Endothelial cell of hepatic sinusoid (primary cell): ENCODE measurements at regions not wholly inside any gene's neighbourhood (a gene's known extent, or its start where the extent isn't known, plus 50 kb on each side); places are given as distances from the start of the nearest gene placed in this dataset.

Experiments
- in situ Hi-C: cut with HindIII; loops from 2 replicates; pipeline ENCODE4 v1.10.0; 2017; ENCODE audit warnings: low sequenced_read_pairs

DNA sequence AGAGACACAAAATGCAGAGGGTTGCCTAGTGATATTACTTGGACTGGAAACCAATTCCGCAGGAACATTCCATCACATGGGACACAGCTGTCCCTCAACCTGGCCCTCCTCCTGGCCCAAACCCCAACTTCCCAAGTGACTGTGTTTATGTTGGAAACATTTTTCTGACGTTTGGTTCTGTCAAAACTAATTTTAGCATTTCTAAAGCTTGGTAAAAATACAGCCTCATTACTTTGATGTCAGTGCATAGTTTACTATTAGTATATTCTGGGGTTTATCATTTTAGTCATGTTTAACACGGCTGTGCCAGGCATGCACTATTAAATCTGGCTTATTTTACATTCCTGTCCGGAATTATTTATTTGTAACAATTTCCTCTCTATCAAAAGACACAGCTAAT lies 69.9 kb downstream of the GLI2 start:
- in situ Hi-C loops: loop anchor here (10.0 kb wide), 2 partner anchors 101 to 259 kb away; no protein-coding TSS in a partner anchor

DNA sequence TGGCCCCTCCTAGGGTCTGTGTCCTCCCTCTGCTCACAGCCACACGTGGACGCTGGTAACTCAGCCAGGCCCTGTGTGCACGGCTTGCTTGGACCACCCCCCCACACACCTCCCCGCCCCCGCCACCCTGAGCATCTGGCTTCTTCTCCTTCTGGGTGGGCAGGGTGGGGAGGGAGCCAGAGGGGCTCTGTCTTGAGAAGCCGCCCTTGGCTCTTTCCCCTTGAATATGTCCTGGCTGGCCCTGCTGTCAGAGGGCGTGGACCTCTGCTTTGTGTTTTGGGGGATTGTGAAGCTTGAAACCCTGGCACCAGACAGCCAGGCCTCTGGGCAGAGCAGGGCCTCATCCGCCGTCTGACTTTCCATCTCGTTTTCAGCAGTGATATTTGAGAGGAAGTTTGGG lies 72.1 kb downstream of the GLI2 start:
- in situ Hi-C loops: loop anchor here (10.0 kb wide), 2 partner anchors 103 to 257 kb away; no protein-coding TSS in a partner anchor

DNA sequence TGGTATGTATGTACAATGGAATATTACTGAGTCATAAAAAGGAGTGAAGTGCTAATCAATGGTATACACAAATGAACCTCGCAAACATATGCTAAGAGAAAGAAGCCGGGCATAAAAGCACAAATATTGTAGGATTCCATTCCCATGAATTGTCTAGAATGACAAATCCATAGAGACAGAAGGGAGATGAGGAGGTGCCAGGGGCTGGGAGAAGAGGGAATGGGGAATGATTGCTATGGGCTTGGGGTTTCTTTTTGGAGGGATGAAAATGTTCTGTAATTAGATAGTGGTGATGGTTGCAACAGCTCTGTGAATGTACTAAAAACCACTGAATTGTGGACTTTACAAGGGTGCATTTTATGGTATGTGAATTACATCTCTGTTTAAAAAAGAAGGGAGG lies 73.5 kb downstream of the GLI2 start:
- in situ Hi-C loops: loop anchor here (10.0 kb wide), 2 partner anchors 104 to 256 kb away; no protein-coding TSS in a partner anchor

DNA sequence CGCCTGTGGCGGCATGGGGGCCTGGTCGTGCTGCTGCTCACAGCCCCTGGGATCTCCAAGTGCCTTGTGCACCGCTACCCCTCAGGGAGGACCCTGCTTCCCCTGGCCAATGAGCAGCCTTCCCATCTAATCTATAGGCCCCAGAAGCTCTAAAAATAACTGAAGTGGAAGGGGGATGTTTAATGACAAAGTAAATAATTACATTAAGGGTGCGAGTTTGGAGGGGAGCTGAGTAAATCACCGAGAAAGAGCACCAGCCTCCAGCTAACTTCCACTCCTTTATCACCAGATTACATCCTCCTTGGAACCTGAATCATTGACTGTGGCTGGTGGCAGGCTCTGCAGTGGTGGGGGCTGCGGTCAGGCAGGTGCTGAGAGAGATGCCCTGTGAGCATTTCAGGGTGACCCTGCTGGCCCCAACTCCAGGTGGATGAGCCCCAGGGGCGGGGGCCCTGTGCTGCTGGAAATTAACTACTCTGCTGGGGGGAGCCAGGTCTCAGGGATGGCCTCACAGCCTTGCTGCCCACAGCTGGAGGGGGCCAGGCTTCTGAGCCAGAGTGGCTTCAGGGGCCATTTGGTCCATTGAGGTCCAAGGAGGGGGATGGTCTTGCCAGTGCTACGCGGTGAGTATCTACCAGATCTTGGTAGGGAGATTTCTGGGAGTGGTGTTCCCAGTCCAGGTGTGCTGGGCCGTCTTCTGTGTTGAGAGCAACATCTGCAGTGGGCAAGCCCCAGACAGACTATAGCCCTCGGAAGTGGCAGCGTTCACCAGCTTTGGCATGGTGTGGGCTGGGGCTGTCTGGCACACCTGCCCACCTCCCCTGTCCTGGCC lies 74.2 kb downstream of the GLI2 start:
- in situ Hi-C loops: loop anchor here (10.0 kb wide), 2 partner anchors 105 to 255 kb away; no protein-coding TSS in a partner anchor

DNA sequence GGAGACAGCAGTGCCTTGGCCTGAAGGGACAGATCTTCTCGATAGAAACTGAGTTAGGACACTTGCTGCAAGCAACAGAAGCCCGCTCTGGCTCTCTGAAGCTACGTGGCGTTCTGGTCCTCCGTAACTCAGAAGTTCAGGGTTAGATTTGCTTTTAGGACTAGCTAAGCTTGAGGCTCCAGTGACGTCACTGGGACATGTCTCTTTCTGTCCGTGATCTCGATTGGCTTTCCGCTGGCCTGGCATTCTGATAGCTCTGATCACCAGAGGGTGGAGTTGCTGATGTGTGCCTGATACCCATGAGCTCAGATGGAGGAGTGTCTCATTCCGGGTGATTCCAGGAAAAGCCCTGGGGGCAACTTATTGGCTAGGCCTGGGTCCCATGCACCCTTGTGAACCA lies 75.0 kb downstream of the GLI2 start:
- in situ Hi-C loops: no loop called here

DNA sequence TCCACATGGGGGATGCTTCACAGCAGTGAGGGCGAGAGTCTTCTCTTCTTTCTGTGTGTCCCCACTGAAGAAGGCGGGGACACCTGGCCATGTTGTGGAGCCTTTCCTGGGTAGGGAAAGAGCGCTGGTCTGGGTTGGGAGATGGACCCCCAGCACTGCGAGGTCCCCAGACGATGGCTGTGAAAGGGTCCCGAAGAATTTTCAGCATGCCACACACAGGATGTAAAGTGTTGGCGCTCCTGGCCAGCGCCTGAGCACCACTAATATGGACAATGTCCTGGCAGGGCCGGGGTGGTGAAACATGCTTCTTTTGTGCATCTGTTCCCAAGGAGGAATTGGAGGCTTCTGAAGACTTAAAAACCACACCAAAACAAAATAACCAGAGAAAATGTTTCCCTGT lies 77.2 kb downstream of the GLI2 start:
- in situ Hi-C loops: no loop called here

DNA sequence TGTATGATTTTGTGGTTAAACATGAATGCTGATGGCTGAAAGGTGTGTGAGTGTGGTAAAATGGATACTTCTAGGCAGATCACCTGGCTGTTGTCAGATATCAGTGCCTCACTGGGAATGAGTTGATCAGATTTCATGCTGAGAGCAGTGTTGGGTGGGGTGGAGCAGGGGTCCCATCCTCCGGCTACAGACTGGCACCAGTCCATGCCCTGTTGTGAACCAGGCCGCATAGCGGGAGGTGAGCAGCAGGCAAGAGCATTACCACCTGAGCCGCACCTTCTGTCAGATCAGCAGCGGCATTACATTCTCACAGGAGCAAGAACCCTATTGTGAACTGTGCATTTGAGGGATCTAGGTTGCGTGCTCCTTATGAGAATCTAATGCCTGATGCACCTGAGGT lies 78.7 kb downstream of the GLI2 start:
- in situ Hi-C loops: no loop called here

DNA sequence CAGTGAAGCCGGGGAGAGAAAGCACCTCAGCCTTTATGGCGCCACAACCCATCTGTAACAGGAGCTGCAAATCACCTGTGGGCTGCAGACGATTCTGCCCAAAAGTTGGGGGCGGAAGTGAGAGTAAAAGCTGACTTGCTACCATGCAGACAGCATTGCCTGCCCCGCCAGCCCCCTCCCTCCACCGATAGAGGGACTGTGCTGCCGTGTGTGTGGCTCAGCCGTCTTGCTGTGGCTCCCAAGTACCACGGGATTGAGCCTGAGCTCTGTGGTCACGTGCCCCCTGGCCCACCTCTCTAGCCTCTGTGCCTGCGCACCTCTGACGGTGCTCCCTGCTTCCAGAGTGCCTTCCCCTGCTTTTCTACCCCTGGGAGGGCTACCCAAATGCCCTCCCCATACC lies 79.6 kb downstream of the GLI2 start:
- in situ Hi-C loops: no loop called here

DNA sequence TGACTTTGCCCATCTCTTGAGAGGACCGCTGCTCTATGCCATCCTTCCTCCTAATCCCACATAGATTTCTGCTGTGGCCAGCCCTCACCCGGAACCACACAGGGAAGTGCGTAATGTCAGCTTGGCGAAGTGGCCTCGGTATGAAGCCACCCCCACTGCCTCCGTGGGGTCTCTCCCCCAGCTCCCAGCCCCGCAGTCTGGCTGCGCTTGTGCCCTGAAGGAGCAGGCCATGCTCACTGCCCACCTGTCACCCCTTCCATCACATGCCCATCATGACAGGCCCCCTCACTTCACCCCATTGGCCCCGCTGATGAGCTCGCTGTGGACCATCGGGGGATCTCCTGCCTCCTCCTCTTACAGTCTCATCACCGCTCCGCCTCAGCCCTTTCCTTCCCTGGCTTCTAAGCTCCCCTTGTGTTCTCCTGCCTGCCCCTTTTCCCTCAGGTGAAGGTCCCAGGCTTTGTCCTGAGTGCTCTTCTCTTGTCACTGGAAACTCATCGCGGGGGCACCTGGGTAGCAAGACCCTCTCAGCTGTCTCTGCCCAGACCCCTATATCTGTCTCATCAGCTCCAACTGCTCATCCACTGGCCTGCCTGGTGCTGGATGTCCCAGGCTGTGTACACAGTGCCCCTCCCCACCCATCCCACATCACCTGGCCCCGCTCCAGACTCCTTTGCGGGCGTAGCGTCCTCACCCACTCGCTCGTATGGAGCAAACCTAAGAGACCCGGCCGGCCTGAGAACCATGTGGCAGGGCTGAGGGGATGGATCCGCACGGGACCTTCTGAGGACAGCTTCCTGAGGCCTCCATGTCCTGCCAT lies 81.7 kb downstream of the GLI2 start:
- in situ Hi-C loops: no loop called here

DNA sequence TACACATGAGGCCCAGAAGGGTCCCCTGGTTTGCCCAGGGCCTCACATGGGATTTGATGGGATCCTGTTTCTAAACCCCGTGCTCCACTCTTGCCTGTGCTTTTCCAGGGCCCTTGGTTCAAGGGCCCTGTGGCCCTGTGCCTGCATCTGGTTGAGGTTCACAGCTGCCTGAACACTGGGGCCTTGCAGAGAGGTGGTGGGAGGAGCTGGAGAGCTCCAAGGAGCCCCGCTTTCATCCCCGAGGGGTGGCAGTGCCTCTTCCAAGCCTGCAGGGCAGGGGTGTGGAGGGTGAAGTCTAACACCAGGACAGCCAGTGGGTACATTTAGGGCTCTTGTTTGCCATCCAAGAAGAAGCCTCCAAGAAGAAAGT lies 82.3 kb downstream of the GLI2 start:
- in situ Hi-C loops: no loop called here

DNA sequence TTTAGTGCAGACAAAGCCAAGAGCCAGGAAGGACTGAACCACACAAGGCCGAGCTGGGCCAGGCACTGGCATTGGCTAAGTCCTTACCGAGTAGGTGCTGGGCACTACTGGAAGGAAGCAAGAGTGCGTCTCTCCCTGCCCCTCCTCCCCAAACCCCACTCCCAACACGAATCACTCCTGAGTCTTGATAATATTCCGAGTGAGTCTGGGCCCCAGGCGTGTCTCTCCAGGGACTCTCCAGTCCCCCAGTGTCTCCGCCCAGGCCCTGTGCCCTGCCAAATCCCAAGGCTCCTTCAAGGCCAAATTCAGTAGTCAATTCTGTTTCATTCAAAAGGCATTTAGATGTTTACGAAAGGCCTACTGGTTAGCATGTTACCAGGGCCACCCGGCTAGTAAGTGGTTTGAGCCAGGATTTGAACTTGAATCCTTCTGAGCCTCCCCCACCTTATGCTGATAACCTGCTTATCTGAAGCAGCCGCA lies 82.8 kb downstream of the GLI2 start:
- in situ Hi-C loops: no loop called here

DNA sequence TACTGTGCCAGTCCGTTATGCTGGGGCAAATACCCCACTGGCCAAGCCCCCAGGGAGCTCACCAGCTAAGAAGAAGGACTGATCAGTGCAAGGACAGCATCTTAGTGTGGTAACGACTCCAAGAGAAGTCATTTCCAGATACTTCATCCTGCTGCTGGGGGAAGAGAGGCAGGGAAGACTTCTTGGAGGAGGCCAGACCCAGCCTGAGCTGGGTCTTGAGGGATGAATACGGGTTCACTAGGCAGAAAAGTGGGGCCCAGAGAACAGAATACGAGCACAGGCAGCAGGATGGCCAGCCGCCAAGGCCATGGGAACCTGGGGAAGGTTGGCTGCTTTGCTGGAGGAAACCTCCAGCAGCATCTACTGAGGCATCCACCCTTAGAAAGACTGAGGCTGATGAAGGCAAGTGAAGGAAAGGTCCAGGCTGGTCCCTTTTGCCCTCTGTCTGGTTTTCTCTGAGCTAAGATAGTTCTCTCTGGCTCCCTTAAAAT lies 84.1 kb downstream of the GLI2 start:
- in situ Hi-C loops: no loop called here

DNA sequence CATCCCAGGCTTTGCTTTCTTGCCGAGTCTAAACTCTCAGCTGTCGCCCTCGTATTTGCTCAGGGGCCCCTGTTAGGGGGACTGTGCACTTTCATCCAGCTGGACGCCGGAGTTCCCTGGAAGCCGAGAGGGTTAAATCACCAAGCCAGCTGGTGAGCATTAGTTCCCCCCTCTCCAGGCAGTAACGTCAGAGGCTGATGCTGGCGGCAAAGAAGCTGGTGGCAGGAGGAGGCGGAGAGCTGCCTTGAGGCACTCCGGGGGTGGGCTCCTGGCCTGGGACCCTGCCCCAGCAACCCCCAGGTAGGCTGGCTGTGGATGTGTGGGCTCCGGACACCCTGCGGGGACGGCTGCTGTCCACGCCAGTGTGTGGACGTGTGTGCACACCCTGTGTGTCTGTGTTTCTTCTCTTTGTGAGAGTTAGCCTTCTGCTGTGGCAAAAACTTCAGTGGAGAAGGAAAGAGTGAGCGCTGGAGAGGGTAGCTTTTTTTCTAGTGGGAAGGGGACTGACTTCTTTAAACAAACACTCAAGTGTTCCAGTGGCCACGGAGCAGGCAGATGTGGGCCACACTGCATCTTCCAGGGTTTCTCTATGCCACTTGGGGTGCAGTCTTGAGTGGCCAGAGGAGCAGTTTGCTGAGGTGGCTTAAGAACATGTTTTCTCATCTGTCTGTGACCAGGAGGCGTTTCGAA lies 84.7 kb downstream of the GLI2 start:
- in situ Hi-C loops: no loop called here

DNA sequence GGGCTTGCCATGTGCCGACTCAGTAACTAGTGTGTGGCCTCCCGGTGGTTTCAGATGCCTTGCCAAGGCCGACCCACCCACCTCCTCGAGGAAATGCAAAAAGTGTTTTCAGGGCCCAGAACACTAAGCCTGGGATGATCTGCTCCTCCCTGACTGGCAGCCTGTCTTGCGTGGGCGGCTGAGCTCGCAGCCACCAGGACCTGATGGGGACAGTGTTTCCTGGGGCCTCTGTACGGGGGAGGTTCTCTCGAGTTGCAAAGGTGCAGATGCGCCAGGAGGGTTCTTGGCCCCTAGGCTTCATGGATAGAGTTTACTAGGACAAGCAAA lies 85.2 kb downstream of the GLI2 start:
- in situ Hi-C loops: no loop called here

DNA sequence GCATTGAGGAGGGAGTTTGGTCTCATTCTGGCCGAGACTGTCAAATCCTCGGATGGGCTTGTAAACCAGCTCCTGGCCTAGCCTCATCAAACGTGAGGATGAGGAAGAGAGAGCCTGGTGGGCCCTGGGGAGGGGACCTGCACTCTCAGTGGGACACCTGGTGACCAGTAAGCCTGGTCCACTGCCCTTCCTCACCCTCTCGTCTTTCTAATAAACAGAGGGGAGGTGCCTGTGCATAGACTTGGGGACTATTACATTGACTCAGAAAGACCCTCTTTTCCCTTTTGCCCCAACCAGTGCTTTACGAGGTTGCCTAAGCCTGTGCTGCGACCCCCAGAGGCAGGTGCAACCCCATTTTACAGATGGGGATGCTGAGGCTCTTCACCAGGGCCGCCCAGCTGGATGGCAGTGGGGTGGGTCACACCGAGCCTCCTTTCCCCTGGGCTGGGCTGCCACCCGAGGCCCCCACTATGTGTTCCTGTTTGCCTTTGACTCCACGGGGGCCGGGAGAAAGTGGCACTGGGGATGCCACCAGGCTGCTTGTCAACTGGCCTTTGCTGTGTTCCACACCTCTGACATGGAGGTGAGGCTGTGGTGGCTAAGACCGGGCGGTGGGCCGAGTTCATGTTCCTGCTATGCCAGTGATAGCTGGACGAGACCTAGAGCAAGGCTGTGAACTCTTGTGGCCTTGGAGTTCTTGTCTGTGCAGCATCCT lies 85.9 kb downstream of the GLI2 start:
- in situ Hi-C loops: no loop called here

DNA sequence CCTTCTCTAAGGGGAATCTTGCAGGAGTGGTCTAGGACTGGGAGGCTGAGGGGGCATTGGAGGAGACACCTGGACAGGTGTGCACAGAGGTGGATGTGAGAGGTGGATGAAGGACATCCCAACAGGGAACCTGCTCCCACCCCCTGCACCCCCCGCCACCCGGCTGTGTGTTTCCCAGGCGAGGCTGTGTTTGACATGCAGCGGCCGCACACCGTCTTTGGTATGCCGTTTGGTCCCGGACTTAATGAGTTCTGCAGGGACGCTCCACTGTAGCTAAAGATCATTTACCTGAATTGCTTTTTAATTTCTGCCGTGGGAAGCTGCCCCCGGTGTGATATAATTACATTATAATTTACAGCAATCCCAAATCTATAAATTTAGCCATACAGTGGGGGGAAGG lies 87.3 kb downstream of the GLI2 start:
- in situ Hi-C loops: no loop called here

DNA sequence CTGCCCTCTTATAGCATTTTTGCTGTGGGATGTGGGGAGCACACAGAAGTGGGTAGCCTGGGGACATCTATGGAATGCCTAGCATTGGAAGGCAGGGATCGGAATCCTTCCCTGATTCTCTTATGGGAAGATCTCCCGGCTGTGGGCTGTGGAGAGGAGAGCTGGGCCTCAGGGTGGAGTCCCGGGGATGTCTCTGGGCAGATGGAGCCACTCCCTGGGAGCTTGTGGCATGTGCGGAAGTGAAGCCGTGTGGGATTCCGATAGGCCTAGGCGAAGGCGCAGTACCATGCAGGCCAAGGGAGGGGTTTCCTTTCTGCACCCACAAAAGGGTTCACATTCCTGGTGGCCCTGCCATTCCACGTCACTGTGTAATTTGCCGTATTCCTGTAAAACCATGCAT lies 87.9 kb downstream of the GLI2 start:
- in situ Hi-C loops: no loop called here

DNA sequence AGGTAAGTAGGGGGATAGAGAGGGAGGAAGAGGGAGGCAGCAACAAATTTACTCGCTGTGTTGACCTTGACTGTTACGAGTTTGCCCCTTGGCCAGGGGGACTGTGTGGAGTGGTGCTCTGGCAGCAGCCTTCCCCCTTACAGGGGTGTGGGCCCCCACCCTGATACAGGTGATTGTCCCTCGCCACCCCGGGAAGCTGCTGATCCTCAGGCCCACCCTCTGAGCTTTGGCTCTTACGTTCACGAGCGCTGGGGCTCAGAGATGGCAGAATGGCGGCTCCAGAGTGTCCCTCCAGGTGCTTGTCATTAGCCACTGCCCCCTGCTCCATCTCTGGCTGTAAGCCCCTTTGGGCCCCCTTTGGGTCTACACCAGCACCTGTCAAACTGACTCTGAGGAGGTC lies 88.6 kb downstream of the GLI2 start:
- in situ Hi-C loops: no loop called here

DNA sequence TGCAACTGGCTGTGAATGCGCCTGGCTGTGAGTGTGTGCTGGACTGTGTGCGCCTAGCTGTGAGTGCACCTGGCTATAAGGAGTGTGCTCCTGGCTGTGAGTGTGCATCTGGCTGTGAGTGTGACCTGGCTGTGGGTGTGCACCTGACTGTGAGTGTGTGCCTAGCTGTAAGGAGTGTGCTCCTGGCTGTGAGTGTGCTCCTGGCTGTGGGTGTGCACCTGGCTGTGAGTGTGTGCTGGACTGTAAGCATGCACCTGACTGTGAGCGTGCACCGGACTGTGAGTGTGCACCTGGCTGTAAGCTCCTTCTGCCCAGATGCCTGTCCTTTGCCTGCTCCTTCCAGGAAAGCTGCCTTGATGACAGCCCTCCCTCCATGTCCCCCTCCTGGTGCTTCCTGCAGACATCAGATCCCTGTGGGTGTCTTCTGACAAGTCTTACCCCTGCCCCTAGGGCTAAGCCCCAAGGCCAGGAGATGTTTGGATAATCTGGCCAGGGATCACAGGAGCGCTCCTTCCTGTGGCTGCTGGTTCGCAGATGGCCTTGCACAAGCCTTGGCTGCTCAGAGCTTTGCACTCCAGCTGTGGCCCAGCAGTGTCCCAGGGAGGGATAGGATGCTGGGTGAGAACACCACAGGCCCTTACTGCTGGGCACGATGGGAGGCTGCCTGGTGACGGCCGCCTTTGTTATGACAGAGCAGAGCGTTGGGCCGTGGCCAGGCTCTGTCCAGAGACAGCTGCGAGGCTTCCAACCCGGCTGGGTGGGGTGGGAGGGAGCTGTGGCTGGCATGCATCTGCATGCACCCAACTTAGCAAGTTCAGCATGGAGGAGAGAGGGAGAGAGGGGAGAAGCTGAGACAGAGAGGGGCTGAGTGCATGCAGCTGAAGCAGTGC lies 89.9 kb downstream of the GLI2 start:
- in situ Hi-C loops: no loop called here

DNA sequence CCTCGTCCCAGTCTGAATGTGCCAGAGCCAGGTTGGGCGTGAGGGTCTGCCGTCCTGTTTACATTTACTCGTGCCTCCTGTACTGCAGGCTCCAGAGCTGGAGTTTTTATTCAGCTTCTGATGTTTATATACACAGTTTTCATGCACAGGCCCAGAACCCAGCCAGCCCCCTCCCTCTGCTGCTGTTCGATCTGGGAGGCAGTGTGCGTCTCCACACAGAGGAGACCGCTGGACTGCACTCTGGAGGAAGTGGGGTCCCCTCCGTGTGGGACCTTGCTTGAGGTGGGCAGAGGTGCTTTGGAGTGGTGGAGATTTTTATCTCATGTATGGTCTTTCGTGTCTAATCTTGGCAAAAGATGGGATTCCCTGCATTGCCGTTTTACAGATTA lies 90.6 kb downstream of the GLI2 start:
- in situ Hi-C loops: no loop called here
